Muscle of back (tissue), 3 donors: ENCODE measurements at regions not wholly inside any gene's neighbourhood (a gene's known extent, or its start where the extent isn't known, plus 50 kb on each side); places are given as distances from the start of the nearest gene placed in this dataset.
"Not testable (repeated sequence)": the region's sequence is repeated elsewhere in the genome, so short reads cannot be mapped to it uniquely, and the experiment has no call there.

Experiments
- DNase-seq, 3 donors: peaks; one replicate each; pipeline versions ENCODE4 v3.0.0 to v3.0.0-alpha.2; 2013

- DNase-seq: no peak
Measured at GRCh38 chr13:62839338-62839737, 1423.7 kb upstream of the PCDH20 start.

DNA sequence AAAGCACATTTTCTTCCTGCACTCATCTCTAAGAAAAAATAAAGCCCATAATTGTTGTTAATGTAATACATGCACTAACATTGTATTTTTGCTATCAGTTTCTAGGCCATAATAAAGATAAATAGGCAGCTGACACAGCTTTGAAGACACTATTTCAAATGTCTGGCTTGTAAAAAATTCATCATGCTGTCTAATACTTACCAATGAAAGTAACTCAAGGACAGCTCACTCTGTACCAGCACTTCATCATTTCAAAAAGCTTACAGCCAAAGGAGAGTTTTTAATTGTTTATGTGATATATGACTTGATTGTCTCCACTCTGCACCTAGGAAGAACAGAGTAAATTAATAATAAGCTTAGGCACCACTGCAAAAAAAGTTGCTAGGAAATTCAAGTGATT lies 1423.3 kb upstream of the PCDH20 start:
- DNase-seq: no peak

DNA sequence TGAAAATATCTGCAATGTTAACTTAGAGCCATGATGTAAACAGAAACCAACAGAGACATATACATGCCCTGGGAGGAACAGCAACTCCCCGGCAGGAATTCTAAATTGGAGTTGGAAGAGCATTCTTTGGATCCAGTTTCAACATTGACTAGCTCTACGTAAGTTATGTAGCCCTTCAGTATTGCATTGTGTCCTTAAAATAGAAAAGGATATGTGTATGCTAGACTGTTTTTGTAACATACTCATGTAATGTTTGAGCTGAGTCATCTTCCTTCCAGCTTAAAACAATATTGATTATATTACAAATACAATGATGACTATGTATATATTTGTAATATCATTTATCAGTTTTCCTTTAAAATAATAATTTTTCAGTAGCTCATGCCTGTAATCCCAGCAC lies 1422.2 kb upstream of the PCDH20 start:
- peak in 1 of 3 donors; percentile 21 for DNase-seq

GRCh38 chr13:62829486-62829885 lies 1413.8 kb upstream of the PCDH20 start:
- no peak for DNase-seq

DNA sequence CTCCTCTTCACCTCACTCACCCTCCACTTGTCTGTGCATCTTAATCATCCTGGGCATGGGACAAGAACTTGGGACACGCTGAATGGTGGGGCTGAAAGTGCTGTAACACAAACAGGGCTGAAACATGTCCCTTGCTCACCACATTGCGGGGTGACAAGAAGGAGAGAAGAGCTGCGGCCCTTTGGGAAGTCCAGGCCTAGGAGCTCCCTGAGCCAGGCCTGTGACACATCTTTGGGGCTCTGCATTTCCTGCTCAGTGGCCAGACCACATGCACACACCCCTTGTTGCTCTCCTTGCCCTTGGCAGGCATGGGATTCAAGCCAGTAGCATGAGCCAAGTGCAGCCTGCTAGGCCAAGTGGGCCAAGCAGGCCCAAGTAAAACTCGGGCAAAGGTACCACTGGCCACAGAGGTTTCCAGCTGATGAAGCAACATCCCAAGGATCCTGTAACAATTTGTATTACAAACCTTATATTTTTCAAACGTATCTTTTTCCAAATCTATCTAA lies 1384.3 kb upstream of the PCDH20 start:
- no peak for DNase-seq

DNA sequence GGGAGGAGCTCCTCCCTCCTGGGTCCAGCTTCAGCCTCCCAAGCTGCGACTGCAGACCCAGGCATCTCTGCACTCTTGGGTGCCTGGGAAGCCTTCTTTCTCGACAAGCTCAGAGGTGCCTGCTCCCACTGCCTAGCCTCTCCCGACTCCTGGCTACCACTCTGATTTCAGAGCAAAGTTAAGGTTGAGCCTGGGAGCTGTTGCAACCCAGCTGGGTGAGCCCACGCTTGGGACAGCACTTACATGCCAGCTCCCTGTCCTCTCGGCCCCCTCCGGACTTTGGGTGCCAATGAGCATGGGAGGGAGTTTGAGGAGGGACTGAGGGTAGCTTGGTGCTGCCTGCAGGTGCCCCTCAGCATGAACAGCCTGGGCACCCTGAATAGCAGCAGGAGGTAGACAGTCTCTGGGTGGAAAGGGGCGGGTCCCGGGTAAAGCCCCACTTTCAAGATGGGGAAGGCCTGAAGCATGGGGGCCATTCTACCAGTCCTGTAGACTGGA lies 1383.4 kb upstream of the PCDH20 start:
- no peak for DNase-seq

GRCh38 chr13:62793850-62794249 lies 1378.2 kb upstream of the PCDH20 start:
- no peak for DNase-seq

GRCh38 chr13:62781866-62782265 lies 1366.2 kb upstream of the PCDH20 start:
- no peak for DNase-seq

DNA sequence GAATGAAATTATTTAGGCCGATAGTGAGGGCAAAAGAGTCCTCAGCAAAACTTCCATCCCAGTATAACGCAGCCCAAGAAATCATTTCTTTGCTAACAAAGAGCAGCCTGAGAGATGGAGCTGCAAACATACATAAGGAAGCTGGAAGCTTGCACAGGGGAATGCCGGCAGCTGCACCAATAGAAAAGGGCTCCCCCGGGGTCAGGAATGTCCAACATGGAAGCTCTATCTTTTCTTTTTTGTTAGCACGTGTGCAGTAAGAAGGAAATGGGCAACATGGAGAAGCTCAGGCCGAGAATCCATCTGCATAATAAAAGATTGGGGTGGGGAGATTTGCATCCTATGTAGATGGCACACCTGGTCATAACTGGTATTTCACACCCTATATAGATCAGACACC lies 1363.5 kb upstream of the PCDH20 start:
- no peak for DNase-seq

DNA sequence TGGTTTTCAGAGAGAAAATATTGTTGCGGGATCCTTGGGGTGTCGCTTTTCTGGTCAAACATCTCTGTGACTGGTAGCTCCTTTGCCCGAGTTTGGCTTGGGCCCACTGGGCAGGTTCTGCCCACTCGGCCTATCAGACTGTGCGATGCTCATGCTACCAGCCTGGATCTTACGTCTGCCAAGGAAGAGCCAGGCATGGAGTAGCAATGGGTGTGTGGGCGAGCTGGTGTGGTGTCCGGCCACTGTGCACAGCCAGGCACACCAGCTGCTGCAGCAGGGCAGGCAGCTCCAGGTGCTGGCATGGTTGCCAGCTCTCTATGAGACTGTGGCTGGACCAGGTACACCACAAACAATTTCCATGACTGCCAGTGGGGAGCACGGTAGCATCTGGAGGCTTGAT lies 1351.8 kb upstream of the PCDH20 start:
- no peak for DNase-seq

GRCh38 chr13:62760724-62761123 lies 1345.1 kb upstream of the PCDH20 start:
- DNase-seq: no peak

DNA sequence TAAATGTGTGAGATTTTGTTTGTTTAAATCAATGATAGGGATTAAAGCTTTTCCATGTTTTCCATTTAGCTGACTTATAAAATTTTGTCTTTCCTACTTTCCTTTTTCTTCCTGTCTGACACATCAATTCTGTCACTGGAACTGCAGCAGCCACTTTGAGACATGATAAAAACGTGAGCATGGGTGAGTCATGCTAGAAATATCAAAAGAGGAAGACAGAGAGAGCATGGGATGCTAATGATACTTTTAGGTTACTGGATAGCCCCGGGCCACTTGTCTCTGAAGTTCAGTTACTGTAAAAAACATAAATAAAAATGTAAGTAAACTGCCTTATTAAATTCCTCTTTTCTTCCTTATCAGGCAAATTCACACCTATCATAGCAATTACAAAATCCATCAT lies 1332.0 kb upstream of the PCDH20 start:
- peak in 1 of 3 donors; percentile 8 for DNase-seq

GRCh38 chr13:62747152-62747551 lies 1331.5 kb upstream of the PCDH20 start:
- DNase-seq: no peak

DNA sequence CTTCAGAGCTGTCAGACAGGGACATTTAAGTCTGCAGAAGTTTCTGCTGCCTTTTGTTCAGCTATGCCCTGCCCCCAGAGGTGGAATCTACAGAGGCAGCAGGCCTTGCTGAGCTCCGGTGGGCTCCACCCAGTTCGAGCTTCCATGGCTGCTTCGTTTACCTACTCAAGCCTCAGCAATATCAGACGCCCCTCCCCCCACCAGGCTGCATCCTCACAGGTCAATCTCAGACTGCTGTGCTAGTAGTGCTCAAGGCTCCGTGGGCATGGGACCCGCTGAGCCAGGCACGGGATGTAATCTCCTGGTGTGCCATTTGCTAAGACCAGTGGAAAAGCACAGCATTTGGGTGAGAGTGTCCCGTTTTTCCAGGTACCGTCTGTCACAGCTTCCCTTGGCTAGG lies 1314.1 kb upstream of the PCDH20 start:
- not testable (repeated sequence) for DNase-seq

DNA sequence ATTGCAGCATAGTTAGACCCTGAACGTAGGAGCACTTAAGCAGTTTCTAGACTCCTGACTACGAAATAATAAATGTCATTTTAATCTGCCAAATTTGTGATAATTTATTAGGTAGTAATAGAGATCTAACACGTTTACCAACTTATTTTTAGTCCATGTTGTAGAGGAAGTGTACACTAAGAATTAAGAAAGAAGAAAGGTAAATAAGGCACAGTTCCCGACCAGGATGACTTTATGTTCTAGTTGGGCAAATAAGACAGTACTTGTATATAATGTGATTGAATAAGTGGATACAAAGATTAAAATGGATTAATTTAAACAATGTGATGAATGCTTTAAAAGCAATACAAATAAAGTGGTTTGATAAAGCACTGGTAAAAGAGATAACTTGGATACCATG lies 1306.2 kb upstream of the PCDH20 start:
- no peak for DNase-seq

- DNase-seq: not testable (repeated sequence)
Measured at GRCh38 chr13:62711948-62712347, 1296.3 kb upstream of the PCDH20 start.

DNA sequence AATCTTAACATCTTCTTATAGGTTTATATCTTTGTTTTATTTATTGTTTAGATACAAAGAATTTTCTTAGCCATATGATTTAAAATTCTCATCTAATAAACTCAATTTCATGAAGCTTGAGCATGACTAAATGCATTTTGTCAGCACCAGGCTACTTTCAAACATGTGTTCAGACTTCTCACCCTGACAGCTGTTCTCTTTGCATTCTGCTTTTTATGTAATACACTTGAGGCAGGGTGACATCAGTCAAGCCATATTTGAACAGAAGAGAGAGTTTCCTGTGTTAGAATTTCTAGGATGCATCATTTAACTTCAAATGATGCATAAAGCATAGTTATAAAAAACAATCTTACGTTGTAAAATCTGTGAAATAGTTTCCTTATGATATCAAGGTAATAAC lies 1295.1 kb upstream of the PCDH20 start:
- peak; percentile 21 to 52 (median 22) for DNase-seq

DNA sequence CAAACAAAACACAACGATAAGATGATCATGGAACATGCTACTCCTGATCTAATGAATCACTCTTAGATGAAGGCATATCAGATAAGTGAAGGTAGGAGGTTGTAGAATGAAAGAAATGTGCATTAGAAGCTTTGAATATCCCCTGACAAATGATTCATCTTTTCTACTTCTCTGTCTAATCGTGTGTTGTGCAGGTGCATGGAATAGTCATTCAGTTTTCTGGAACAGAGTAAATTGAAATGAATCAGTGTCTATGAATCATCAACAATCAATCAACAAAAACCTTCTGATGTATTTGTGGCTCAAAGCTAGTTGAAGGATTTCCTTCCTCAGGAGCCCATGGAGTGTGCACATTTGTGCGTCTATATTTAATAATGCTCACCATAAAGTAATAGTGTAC lies 1290.4 kb upstream of the PCDH20 start:
- no peak for DNase-seq

DNA sequence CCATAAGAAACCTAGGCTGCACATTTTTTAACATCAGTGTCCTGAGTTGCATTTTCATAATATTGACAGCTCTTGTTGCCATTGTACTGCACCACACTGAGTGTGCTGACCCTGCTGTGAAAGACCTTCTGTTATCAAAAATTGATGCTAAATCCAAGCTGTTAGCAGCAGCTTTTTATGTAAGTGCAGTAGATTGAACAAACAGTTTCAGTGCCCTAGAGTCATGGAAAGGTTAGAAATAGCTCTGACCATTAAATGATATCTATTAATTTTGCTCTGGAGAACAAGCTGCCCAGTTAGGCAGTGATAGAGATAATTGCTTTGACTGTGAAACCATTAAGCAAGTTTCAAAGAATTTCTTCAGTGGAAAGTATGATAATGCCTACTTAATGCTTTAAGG lies 1289.2 kb upstream of the PCDH20 start:
- DNase-seq: no peak

- DNase-seq: no peak
Measured at GRCh38 chr13:62702502-62702901, 1286.9 kb upstream of the PCDH20 start.

- DNase-seq: no peak
Measured at GRCh38 chr13:62697701-62698100, 1282.1 kb upstream of the PCDH20 start.

DNA sequence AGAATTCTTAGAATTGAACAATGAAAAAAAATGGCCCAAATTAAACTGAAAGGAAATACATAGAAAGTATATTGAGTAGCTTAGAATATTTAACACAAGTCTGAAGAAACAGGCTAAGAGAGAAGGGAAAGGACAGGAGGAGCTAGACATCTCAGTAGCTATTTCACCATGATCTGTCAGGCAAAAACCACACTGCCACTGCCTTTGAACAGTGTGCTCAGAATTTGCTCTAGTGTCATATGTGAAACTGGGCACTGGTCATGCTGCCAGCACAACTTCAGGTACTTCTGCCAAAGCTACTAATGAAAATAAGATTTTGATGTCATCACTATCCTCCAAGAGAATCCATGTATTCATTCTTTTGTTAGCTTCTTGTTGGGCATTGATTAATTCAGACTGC lies 1280.8 kb upstream of the PCDH20 start:
- DNase-seq: no peak

DNA sequence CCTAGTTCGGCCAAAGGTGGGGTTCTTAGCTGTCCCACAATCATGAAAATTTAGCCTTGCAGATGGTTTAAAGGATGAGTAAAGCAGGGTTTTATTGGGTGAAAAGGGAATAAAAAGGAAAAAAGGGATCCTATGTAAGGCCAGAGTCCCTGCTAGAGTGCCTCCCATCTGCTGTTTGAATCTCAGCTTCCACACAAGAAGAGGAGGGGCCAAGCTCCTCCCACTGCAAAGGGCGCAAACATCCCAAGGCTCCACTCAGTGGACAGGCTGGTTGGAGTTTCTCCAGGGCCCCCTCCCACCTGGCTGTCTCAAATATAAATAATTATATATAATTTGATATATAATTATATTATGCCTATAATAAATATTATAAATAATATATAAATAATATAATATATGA lies 1272.1 kb upstream of the PCDH20 start:
- DNase-seq: no peak

GRCh38 chr13:62684359-62684758 lies 1268.7 kb upstream of the PCDH20 start:
- no peak for DNase-seq

GRCh38 chr13:62682788-62683187 lies 1267.1 kb upstream of the PCDH20 start:
- no peak for DNase-seq
